H1 (cell line): ENCODE measurements at regions not wholly inside any gene's neighbourhood (a gene's known extent, or its start where the extent isn't known, plus 50 kb on each side); places are given as distances from the start of the nearest gene placed in this dataset.

Experiments
- ASH2L ChIP-seq: fragments of 200-600, 300-600 bp; sonication (generic); IDR thresholded peaks from one replicate; pipeline ENCODE4 v1.7.1; 2017; ENCODE audit warnings: low read length
- ATF3 ChIP-seq: IDR thresholded peaks from 2 replicates; pipeline ENCODE4 v1.6.1; 2011; ENCODE audit warnings: low read depth, mild to moderate bottlenecking, low read length; ENCODE audit not compliant: insufficient read depth
- BCL11A ChIP-seq, 2 experiments: IDR thresholded peaks; one replicate each; pipeline ENCODE4 v1.6.1; 2011; ENCODE audit warnings: low read depth in 2 of 2, low read length in 2 of 2, mild to moderate bottlenecking in 2 of 2
- CHD7 ChIP-seq: fragments of 300-600 bp; sonication (generic); IDR thresholded peaks from 2 replicates; pipeline ENCODE4 v1.7.1; 2012; ENCODE audit warnings: low read length, moderate library complexity, mild to moderate bottlenecking, inconsistent platforms; ENCODE audit not compliant: insufficient replicate concordance
- EGR1 ChIP-seq: IDR thresholded peaks from 2 replicates; pipeline ENCODE4 v1.6.1; 2011; ENCODE audit warnings: low read depth, low read length, borderline replicate concordance
- KDM4A ChIP-seq: IDR thresholded peaks from one replicate; pipeline ENCODE4 v1.7.1; 2012; ENCODE audit warnings: low read depth, mild to moderate bottlenecking, moderate library complexity, low read length, inconsistent platforms; ENCODE audit not compliant: severe bottlenecking
- MAFK ChIP-seq: IDR thresholded peaks from 2 replicates; pipeline ENCODE4 v1.6.1; 2012; ENCODE audit warnings: low read depth, mild to moderate bottlenecking, improper control_type of control experiment, low read length
- MAX ChIP-seq: IDR thresholded peaks from 2 replicates; pipeline ENCODE4 v1.6.1; 2012; ENCODE audit warnings: inconsistent platforms
- RAD21 ChIP-seq, 2 experiments: IDR thresholded peaks in 1 of 2; conservative IDR thresholded peaks in 1 of 2; 2 replicates each; pipeline ENCODE4 v1.6.1; 2011; ENCODE audit warnings: low read depth in 2 of 2, low read length in 2 of 2, improper control_type of control experiment in 1 of 2, inconsistent platforms in 1 of 2, mild to moderate bottlenecking in 1 of 2, moderate library complexity in 1 of 2
- SUZ12 ChIP-seq: fragments of 200-600 bp; sonication (generic); IDR thresholded peaks from 2 replicates; pipeline ENCODE4 v1.6.1; 2012; ENCODE audit warnings: mild to moderate bottlenecking, inconsistent platforms, low read length, moderate library complexity, mixed read lengths
- TAF1 ChIP-seq: IDR thresholded peaks from 2 replicates; pipeline ENCODE4 v1.6.1; 2011; ENCODE audit warnings: mild to moderate bottlenecking, low read depth, low read length
- TCF12 ChIP-seq: IDR thresholded peaks from 2 replicates; pipeline ENCODE4 v1.6.1; 2011; ENCODE audit warnings: low read depth, mild to moderate bottlenecking, low read length

GRCh38 chrX:77017093-77017492 is 430.1 kb upstream of the FGF16 start (continued):
- TF ChIP-seq CHD7 (no peak), TCF12 (no peak), KDM4A (no peak), TAF1 (no peak), ATF3 (no peak), BCL11A (IDR thresholded peaks at IDR 0.05; ENCODE audit: low read depth in 2 of 2, low read length in 2 of 2) (no peak), MAFK (no peak), EGR1 (no peak), RAD21 (IDR thresholded peaks at IDR 0.05 in 1 of 2, conservative IDR thresholded peaks at IDR 0.05 in 1 of 2; ENCODE audit: low read depth in 2 of 2, low read length in 2 of 2) (no peak), ASH2L (no peak), SUZ12 (no peak), MAX (no peak)
